Kidney (tissue), 13 donors: ENCODE measurements at regions not wholly inside any gene's neighbourhood (a gene's known extent, or its start where the extent isn't known, plus 50 kb on each side); places are given as distances from the start of the nearest gene placed in this dataset.

Experiments
- DNase-seq, 5 donors: peaks; one replicate each; pipeline ENCODE4 v3.0.0-alpha.2; 2013 to 2020
- FAIRE-seq: peaks from 2 replicates; lab custom pipeline; 2012; peaks lifted over from hg19 to GRCh38; lab: Jason Lieb, UNC
- H3K27ac ChIP-seq, 2 donors: one replicate each; pipeline ENCODE4 v1.7.0; 2013; ENCODE audit warnings: low read depth in 2 of 2, low read length in 2 of 2, inconsistent platforms in 1 of 2
- H3K27me3 ChIP-seq: one replicate; pipeline ENCODE4 v1.7.1; 2013; ENCODE audit warnings: low read length, inconsistent platforms; ENCODE audit not compliant: control insufficient read depth, insufficient read depth
- H3K36me3 ChIP-seq, 3 donors: one replicate each; pipeline versions ENCODE4 v1.7.0 to v1.7.1; 2013; ENCODE audit warnings: low read length in 3 of 3, control low read depth in 1 of 3, inconsistent platforms in 1 of 3; ENCODE audit not compliant: insufficient read depth in 3 of 3, control insufficient read depth in 2 of 3
- H3K4me1 ChIP-seq, 3 donors: one replicate each; pipeline versions ENCODE4 v1.7.0 to v1.7.1; 2013; ENCODE audit warnings: low read length in 3 of 3, inconsistent platforms in 1 of 3, low read depth in 1 of 3; ENCODE audit not compliant: control insufficient read depth in 2 of 3, insufficient read depth in 2 of 3
- H3K4me3 ChIP-seq, 3 donors: one replicate each; pipeline versions ENCODE4 v1.7.0 to v1.8.1; 2013; ENCODE audit warnings: low read length in 3 of 3, control low read depth in 1 of 3, inconsistent platforms in 1 of 3
- H3K9ac ChIP-seq, 3 donors: one replicate each; pipeline versions ENCODE4 v1.7.0 to v1.7.1; 2013; ENCODE audit warnings: low read length in 3 of 3, control low read depth in 1 of 3, inconsistent platforms in 1 of 3
- H3K9me3 ChIP-seq, 3 donors: one replicate each; pipeline versions ENCODE4 v1.7.0 to v1.7.1; 2013; ENCODE audit warnings: low read length in 3 of 3, control low read depth in 1 of 3, inconsistent platforms in 1 of 3; ENCODE audit not compliant: control insufficient read depth in 2 of 3, insufficient read depth in 1 of 3
- CTCF ChIP-seq: IDR thresholded peaks from 3 replicates; pipeline ENCODE4 v1.5.1; 2012; ENCODE audit warnings: mild to moderate bottlenecking, moderate library complexity, borderline replicate concordance; ENCODE audit not compliant: insufficient read depth; ENCODE audit errors: extremely low read depth
- intact Hi-C: fragments of 100-400 bp; cut with DNase I; formaldehyde crosslinking; loops from one replicate; pipeline ENCODE4 v1.11.1; 2022
- donor health status: control.
- donor health status: control.
- donor health status: control.
- donor health status: control.
- donor health status: control.
- donor health status: DM: yes; HTN: yes; CAD: no.
- donor health status: Normal renal cell carcinoma (clear cell type).

GRCh38 chr4:144208074-144208473 lies 67.6 kb upstream of the GYPA start:
- DNase-seq = no peak
- intact Hi-C loops = no loop called here
- H3K36me3 ChIP-seq = no peaks in the 10 kb centered on the region
- no peaks in the 10 kb centered on the region for H3K27me3 ChIP-seq
- no peak for FAIRE-seq
- H3K4me3 ChIP-seq = no peak overlapping the region
- no peak for TF ChIP-seq CTCF
- H3K4me1 ChIP-seq = peaks cover 0 to 4% (median 0%) of the 10 kb centered on the region in 3 donors
- H3K9me3 ChIP-seq = no peaks in the 10 kb centered on the region
- H3K27ac ChIP-seq = no peak overlapping the region
- no peak overlapping the region for H3K9ac ChIP-seq

- H3K4me3 ChIP-seq = no peak overlapping the region
- FAIRE-seq (no peak), DNase-seq (no peak)
- no peaks in the 10 kb centered on the region for H3K27me3 ChIP-seq
- intact Hi-C loops = no loop called here
- no peak overlapping the region for H3K9ac ChIP-seq
- peaks cover 0 to 4% (median 0%) of the 10 kb centered on the region in 3 donors for H3K4me1 ChIP-seq
- H3K27ac ChIP-seq = no peak overlapping the region
- H3K9me3 ChIP-seq = no peaks in the 10 kb centered on the region
- no peaks in the 10 kb centered on the region for H3K36me3 ChIP-seq
- TF ChIP-seq CTCF = no peak
Measured at GRCh38 chr4:144209491-144209890, 69.0 kb upstream of the GYPA start.

GRCh38 chr4:144213371-144213770 lies 72.9 kb upstream of the GYPA start:
- H3K4me3 ChIP-seq = no peak overlapping the region
- no peak for TF ChIP-seq CTCF
- no peaks in the 10 kb centered on the region for H3K4me1 ChIP-seq
- intact Hi-C loops = no loop called here
- H3K27ac ChIP-seq = no peak overlapping the region
- no peak for DNase-seq
- H3K27me3 ChIP-seq = no peaks in the 10 kb centered on the region
- FAIRE-seq = no peak
- H3K9ac ChIP-seq = no peak overlapping the region
- no peaks in the 10 kb centered on the region for H3K36me3 ChIP-seq
- no peaks in the 10 kb centered on the region for H3K9me3 ChIP-seq

GRCh38 chr4:144223149-144223548 lies 82.6 kb upstream of the GYPA start:
- Histone ChIP-seq H3K9me3 (no peaks in the 10 kb centered on the region), H3K4me3 (no peak overlapping the region), H3K36me3 (no peaks in the 10 kb centered on the region), H3K4me1 (no peaks in the 10 kb centered on the region), H3K9ac (no peak overlapping the region), H3K27ac (no peak overlapping the region), H3K27me3 (no peaks in the 10 kb centered on the region)
- FAIRE-seq (no peak), DNase-seq (no peak)
- intact Hi-C loops = no loop called here
- no peak for TF ChIP-seq CTCF
